Nucleus accumbens (tissue), 56 donors: ENCODE measurements at regions not wholly inside any gene's neighbourhood (a gene's known extent, or its start where the extent isn't known, plus 50 kb on each side); places are given as distances from the start of the nearest gene placed in this dataset.

Source experiments
- DNase-seq, 56 donors: peaks; one replicate each; lab custom pipeline; 2025; lab: John Stamatoyannopoulos, UW

GRCh38 chr14:42602336-42602845, 995.7 kb downstream of the LRFN5 start:
- no peak for DNase-seq

- no peak for DNase-seq
These were observed 965.4 kb downstream of the LRFN5 start for GRCh38 chr14:42572032-42572431.

GRCh38 chr14:42569227-42569626, 962.6 kb downstream of the LRFN5 start:
- DNase-seq, result no peak

GRCh38 chr14:42565556-42565955, 958.9 kb downstream of the LRFN5 start:
- no peak for DNase-seq

- DNase-seq, result no peak
These were observed 956.6 kb downstream of the LRFN5 start for GRCh38 chr14:42563313-42563712.

- DNase-seq, result no peak
These were observed 949.9 kb downstream of the LRFN5 start for GRCh38 chr14:42556551-42556950.

GRCh38 chr14:42555365-42555764, 948.7 kb downstream of the LRFN5 start:
- DNase-seq, result no peak

GRCh38 chr14:42554091-42554490, 947.4 kb downstream of the LRFN5 start:
- no peak for DNase-seq

GRCh38 chr14:42550310-42550709, 943.6 kb downstream of the LRFN5 start:
- no peak for DNase-seq

GRCh38 chr14:42548349-42548748, 941.7 kb downstream of the LRFN5 start:
- no peak for DNase-seq

GRCh38 chr14:42545636-42546035, 939.0 kb downstream of the LRFN5 start:
- DNase-seq, result no peak

GRCh38 chr14:42541535-42542001, 934.9 kb downstream of the LRFN5 start:
- DNase-seq, result no peak

- DNase-seq, result no peak
These were observed 928.7 kb downstream of the LRFN5 start for GRCh38 chr14:42535397-42535796.

GRCh38 chr14:42533476-42533875, 926.8 kb downstream of the LRFN5 start:
- DNase-seq, result no peak

- no peak for DNase-seq
These were observed 925.5 kb downstream of the LRFN5 start for GRCh38 chr14:42532194-42532593.

- no peak for DNase-seq
These were observed 920.5 kb downstream of the LRFN5 start for GRCh38 chr14:42527141-42527540.

GRCh38 chr14:42523666-42524065, 917.0 kb downstream of the LRFN5 start:
- DNase-seq, result no peak

- DNase-seq, result no peak
These were observed 911.3 kb downstream of the LRFN5 start for GRCh38 chr14:42517806-42518500.

GRCh38 chr14:42513837-42514236, 907.2 kb downstream of the LRFN5 start:
- DNase-seq, result no peak

GRCh38 chr14:42510071-42510470, 903.4 kb downstream of the LRFN5 start:
- no peak for DNase-seq

- DNase-seq, result no peak
These were observed 901.7 kb downstream of the LRFN5 start for GRCh38 chr14:42508209-42508946.

GRCh38 chr14:42504433-42504832, 897.8 kb downstream of the LRFN5 start:
- no peak for DNase-seq
